ENCODE measurements at regions not wholly inside any gene's neighbourhood (a gene's known extent, or its start where the extent isn't known, plus 50 kb on each side); places are given as distances from the start of the nearest gene placed in this dataset.

- no peak overlapping the region for H3K4me3 ChIP-seq
- intact Hi-C loops (cut with DNase I; ENCODE audit: low total_unique reads), result no loop called here
- no peak for DNase-seq
- H3K36me3 ChIP-seq, result no peaks in the 10 kb centered on the region
- no peak overlapping the region for H3K27ac ChIP-seq
- TF ChIP-seq, protein P1, sequence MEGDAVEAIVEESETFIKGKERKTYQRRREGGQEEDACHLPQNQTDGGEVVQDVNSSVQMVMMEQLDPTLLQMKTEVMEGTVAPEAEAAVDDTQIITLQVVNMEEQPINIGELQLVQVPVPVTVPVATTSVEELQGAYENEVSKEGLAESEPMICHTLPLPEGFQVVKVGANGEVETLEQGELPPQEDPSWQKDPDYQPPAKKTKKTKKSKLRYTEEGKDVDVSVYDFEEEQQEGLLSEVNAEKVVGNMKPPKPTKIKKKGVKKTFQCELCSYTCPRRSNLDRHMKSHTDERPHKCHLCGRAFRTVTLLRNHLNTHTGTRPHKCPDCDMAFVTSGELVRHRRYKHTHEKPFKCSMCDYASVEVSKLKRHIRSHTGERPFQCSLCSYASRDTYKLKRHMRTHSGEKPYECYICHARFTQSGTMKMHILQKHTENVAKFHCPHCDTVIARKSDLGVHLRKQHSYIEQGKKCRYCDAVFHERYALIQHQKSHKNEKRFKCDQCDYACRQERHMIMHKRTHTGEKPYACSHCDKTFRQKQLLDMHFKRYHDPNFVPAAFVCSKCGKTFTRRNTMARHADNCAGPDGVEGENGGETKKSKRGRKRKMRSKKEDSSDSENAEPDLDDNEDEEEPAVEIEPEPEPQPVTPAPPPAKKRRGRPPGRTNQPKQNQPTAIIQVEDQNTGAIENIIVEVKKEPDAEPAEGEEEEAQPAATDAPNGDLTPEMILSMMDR (IDR thresholded peaks at IDR 0.05 in 8 of 11, conservative IDR thresholded peaks at IDR 0.05 in 3 of 11), result no peak
- TF ChIP-seq POLR2A (IDR thresholded peaks at IDR 0.05), result no peak
- no peak for TF ChIP-seq POLR2AphosphoS5 (IDR thresholded peaks at IDR 0.05)
- no peaks in the 10 kb centered on the region for H3K27me3 ChIP-seq (replicated peaks in 1 of 7)
- peaks cover 2 to 51% (median 32%) of the 10 kb centered on the region in 8 donors for H3K9me3 ChIP-seq
- H3K4me1 ChIP-seq, result no peaks in the 10 kb centered on the region
These were observed 276.7 kb upstream of the SGO1 start for GRCh38 chr3:20462723-20463122.

DNA sequence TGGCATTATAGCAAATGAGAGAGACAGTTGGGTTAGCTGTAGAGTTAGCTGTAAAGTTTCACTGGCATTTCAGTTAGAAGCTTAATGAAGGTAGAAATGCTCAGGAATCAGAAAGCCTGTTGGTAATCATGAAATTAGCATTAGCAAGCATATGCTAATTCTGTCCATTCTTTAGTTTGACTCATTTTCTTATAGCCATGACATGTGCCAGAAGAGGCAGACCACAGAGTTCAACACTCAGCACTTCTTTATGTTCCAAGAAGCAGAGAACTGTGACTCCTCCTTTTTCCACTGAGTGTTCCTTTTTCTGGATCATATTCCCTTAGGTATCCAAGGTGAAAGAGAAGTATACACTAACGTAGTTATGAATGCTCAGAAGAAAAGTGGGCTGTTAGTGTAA lies 276.2 kb upstream of the SGO1 start:
- H3K27ac ChIP-seq, result no peak overlapping the region
- H3K27me3 ChIP-seq (replicated peaks in 1 of 7), result no peaks in the 10 kb centered on the region
- peaks cover 0 to 51% (median 32%) of the 10 kb centered on the region in 8 donors for H3K9me3 ChIP-seq
- TF ChIP-seq POLR2A (IDR thresholded peaks at IDR 0.05), result no peak
- TF ChIP-seq, protein P1 (IDR thresholded peaks at IDR 0.05 in 8 of 11, conservative IDR thresholded peaks at IDR 0.05 in 3 of 11), result no peak
- TF ChIP-seq POLR2AphosphoS5 (IDR thresholded peaks at IDR 0.05), result no peak
- no peaks in the 10 kb centered on the region for H3K4me1 ChIP-seq
- DNase-seq, result no peak
- H3K36me3 ChIP-seq, result no peaks in the 10 kb centered on the region
- intact Hi-C loops (cut with DNase I; ENCODE audit: low total_unique reads), result no loop called here
- 60 to 85% (median 65%) methylated on average over 1 of the region's 1 CpG for WGBS, 5 donors
- H3K4me3 ChIP-seq, result no peak overlapping the region

DNA sequence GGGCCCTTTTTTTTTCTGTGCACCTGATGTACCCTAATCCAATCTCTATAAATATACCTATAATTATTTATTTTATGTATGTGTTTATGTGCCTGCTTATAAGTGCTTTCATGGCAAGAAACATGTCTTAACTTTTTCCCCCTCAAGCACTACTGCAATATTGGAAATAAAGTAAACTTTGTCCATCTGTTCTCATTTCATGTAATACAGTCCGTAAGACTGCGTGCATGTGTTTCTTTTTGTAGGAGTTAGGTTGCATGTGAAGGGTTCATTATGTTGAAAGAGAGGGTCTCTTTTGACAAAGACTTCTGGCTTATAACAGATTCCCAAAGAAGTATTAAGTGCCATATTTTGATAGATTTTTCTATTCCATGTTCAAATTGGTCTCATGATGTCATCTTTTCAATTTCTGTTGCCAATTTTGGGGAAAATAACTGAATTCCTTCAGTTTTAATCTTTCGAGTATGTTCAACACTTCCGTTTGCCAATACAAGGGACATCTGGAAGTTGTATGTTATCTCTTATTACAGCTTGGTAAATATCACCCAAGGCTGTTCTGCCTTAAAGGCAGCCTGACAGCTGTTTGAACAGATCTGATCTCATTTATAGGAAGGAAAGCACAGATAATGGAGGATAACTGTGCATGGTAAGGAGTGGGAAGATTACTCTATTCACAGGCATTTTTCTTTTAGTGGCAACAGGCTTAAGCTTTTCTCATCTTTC lies 273.1 kb upstream of the SGO1 start:
- DNase-seq, result no peak
- H3K27me3 ChIP-seq (replicated peaks in 1 of 7), result no peaks in the 10 kb centered on the region
- H3K9me3 ChIP-seq, result peaks cover 0 to 43% (median 23%) of the 10 kb centered on the region in 8 donors
- intact Hi-C loops (cut with DNase I; ENCODE audit: low total_unique reads), result no loop called here
- H3K4me1 ChIP-seq, result no peaks in the 10 kb centered on the region
- TF ChIP-seq POLR2A (IDR thresholded peaks at IDR 0.05) (no peak), POLR2AphosphoS5 (IDR thresholded peaks at IDR 0.05) (no peak)
- TF ChIP-seq, protein P1 (IDR thresholded peaks at IDR 0.05 in 8 of 11, conservative IDR thresholded peaks at IDR 0.05 in 3 of 11), result no peak
- H3K27ac ChIP-seq, result no peak overlapping the region
- WGBS, 5 donors, result 66 to 80% (median 73%) methylated on average over 4 of the region's 4 CpGs
- no peak overlapping the region for H3K4me3 ChIP-seq
- H3K36me3 ChIP-seq, result no peaks in the 10 kb centered on the region

DNA sequence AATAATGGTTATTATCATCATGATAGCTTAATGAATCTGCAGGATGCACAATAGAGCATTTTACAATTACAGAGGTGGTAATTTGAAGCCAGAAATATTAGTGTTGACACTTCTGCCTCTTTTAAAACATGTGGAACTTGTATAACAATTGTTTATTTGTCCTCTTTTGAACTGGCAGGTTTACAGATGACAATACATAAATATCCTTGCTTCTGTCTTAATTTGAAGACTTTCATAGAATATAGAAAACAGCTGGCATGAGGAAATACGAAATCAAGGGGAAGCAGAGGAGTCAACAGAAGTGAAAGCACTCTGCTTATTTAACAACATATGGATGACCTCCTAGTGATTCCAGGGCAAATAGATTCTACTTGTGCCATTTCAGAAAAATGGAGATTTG lies 270.5 kb upstream of the SGO1 start:
- Histone ChIP-seq H3K9me3 (peaks cover 0 to 45% (median 25%) of the 10 kb centered on the region in 8 donors), H3K27me3 (replicated peaks in 1 of 7) (no peaks in the 10 kb centered on the region), H3K36me3 (no peaks in the 10 kb centered on the region), H3K27ac (no peak overlapping the region), H3K4me1 (no peaks in the 10 kb centered on the region), H3K4me3 (no peak overlapping the region)
- intact Hi-C loops (cut with DNase I; ENCODE audit: low total_unique reads), result no loop called here
- TF ChIP-seq, protein P1 (IDR thresholded peaks at IDR 0.05 in 8 of 11, conservative IDR thresholded peaks at IDR 0.05 in 3 of 11), result no peak
- TF ChIP-seq POLR2A (IDR thresholded peaks at IDR 0.05) (no peak), POLR2AphosphoS5 (IDR thresholded peaks at IDR 0.05) (no peak)
- WGBS, 5 donors, result 52 to 72% (median 54%) methylated on average over 1 of the region's 1 CpG
- DNase-seq, result no peak

Measured in spleen (tissue), 11 donors.